ENCODE measurements at regions not wholly inside any gene's neighbourhood (a gene's known extent, or its start where the extent isn't known, plus 50 kb on each side); places are given as distances from the start of the nearest gene placed in this dataset.
"Not testable (repeated sequence)": the region's sequence is repeated elsewhere in the genome, so short reads cannot be mapped to it uniquely, and the experiment has no call there.

- no peak for DNase-seq
- intact Hi-C loops (cut with DNase I), result no loop called here
These were observed 429.7 kb upstream of the SPHKAP start for GRCh38 chr2:228611171-228611570.

DNA sequence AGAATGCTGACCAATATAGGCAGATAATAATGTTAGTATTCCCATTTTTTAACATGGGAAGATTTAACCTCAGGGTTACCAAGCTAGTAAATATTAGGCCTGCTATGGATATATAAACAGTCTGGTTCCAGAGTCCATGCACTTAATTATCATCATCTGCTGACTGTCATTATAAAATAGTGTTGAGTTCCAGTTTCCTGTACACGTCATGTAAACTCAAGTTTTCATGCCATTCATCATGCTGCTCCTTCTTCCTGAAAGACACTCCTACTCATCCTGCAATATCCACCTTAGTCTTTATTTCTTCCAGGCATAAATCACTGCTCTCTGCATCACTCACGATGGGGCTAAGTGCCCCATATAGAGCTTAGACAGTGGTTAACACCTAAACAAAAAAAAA, 420.8 kb upstream of the SPHKAP start:
- intact Hi-C loops (cut with DNase I), result no loop called here
- DNase-seq, result no peak

DNA sequence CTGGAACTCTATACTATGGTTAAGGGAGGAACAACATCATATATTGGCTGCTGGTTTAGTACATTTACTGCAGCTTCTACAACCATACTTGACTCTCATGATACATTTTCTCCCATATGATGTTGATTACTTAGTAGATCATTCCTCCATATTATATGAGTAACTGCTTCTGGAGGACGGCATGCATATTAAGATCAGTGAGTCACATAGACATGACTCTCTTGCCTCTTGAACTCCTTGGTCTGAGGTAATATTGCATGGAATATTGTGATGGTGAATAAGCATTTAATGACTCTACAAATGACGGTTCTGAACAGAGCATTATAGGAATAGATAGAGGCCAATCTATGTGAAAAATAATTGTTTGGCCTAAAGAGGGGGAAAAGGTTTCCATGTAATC, 418.8 kb upstream of the SPHKAP start:
- intact Hi-C loops (cut with DNase I), result no loop called here
- DNase-seq, result no peak

DNA sequence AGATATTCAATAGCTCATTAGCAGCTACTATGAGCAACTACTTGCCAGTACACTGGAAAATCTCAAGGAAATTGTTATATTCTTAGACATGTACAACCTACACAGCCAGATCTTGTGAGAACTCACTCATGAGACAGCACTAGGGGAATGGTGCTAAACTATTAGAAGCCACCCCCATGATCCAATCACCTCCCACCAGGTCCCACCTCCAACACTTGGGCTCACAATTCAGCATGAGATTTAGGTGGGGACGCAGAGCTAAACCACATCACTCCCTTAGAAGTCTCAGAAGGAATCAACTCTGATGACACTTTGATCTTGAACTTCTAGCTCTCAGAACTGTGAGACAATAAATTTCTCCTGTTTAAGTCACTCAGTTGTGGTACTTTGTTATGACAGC, 418.3 kb upstream of the SPHKAP start:
- DNase-seq, result no peak
- intact Hi-C loops (cut with DNase I), result no loop called here

- DNase-seq, result no peak
- intact Hi-C loops (cut with DNase I), result no loop called here
These were observed 417.8 kb upstream of the SPHKAP start for GRCh38 chr2:228599297-228599696.

GRCh38 chr2:228597032-228597431, 415.5 kb upstream of the SPHKAP start:
- DNase-seq, result no peak
- intact Hi-C loops (cut with DNase I), result no loop called here

GRCh38 chr2:228594012-228594411, 412.5 kb upstream of the SPHKAP start:
- DNase-seq, result no peak
- intact Hi-C loops (cut with DNase I), result no loop called here

DNA sequence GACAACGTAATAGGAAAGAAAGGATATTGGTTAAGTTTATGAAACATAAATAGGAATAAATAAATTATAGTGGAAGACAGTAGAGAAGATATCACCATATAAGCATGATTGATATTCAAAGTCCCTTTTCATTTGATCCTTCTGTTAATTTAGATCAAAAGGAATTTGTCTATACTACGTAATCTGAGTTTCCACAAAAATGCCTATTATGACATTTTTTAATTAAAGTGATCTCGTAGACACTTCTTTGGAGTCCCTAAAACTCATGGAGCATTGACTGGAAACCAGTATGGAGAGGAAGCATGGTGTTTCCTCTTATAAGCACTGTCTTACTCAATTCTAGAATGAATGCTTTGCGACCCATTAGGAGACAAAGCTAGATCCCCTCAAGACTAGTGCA, 411.4 kb upstream of the SPHKAP start:
- intact Hi-C loops (cut with DNase I), result no loop called here
- DNase-seq, result no peak

GRCh38 chr2:228590681-228591080, 409.2 kb upstream of the SPHKAP start:
- intact Hi-C loops (cut with DNase I), result no loop called here
- no peak for DNase-seq

- no peak for DNase-seq
- intact Hi-C loops (cut with DNase I), result no loop called here
These were observed 407.6 kb upstream of the SPHKAP start for GRCh38 chr2:228589115-228589514.

GRCh38 chr2:228581731-228582130, 400.2 kb upstream of the SPHKAP start:
- no peak for DNase-seq
- intact Hi-C loops (cut with DNase I), result no loop called here

- intact Hi-C loops (cut with DNase I), result no loop called here
- no peak for DNase-seq
These were observed 394.4 kb upstream of the SPHKAP start for GRCh38 chr2:228575897-228576296.

GRCh38 chr2:228568275-228568674, 386.8 kb upstream of the SPHKAP start:
- intact Hi-C loops (cut with DNase I), result not testable (repeated sequence)

GRCh38 chr2:228561816-228562215, 380.3 kb upstream of the SPHKAP start:
- DNase-seq, result no peak
- intact Hi-C loops (cut with DNase I), result no loop called here

More at GRCh38 chr2:228568275-228568674, 386.8 kb upstream of the SPHKAP start:
- DNase-seq, result not testable (repeated sequence)

DNA sequence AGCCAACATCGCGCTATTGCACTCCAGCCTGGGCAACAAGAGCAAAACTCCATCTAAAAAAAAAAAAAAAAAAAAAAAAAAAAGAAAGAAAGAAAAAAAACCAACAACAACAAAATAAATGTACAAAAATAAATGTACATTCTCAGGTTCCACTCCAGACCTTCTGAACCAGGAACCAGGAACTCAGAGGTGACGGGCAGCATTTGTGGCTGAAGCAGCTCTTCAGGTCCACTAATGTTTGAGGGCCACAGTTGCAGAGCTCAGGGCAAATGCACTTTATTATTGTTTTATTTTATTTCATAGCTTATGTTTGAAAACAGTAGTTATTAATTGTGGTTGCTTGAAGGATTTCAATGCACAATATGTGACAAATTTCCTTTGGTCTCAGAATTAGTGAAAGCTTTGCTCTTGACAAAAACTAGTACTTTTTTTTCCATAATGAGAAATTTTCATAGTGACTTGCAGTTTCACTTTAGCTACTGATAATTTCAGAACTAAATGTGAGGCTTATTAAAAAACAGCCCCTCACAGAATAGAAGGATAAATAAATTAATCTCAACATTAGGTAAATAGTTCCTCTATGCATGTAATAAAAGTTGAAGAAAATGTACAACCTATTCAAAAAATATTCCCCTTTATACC, 378.4 kb upstream of the SPHKAP start:
- intact Hi-C loops (cut with DNase I), result no loop called here

DNA sequence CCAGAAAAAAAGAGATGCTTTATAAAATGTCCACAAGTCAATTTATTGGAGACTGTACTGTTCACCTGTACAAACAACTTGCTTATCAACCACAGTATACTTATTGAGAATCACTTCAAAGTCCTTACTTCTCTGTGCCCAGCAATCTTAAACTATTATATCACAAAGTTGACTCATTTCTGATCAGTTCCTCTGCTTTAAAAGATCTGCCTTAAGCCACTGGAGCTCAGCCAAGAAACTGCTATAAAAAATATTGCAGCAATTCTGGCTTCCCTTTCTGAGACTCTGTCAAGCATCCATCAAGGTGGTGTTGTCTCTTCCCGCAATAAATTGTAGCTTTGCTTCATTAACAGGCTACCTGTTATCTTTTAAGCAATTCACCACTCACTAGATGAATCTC, 375.2 kb upstream of the SPHKAP start:
- intact Hi-C loops (cut with DNase I), result no loop called here
- no peak for DNase-seq

More for the DNA sequence above, 378.4 kb upstream of the SPHKAP start:
- DNase-seq, result no peak

GRCh38 chr2:228549441-228550007, 368.0 kb upstream of the SPHKAP start:
- intact Hi-C loops (cut with DNase I), result no loop called here
- no peak for DNase-seq

GRCh38 chr2:228548230-228548629, 366.7 kb upstream of the SPHKAP start:
- DNase-seq, result no peak
- intact Hi-C loops (cut with DNase I), result no loop called here

- intact Hi-C loops (cut with DNase I), result no loop called here
- DNase-seq, result no peak
These were observed 364.3 kb upstream of the SPHKAP start for GRCh38 chr2:228545748-228546145.

GRCh38 chr2:228545041-228545747, 363.7 kb upstream of the SPHKAP start:
- DNase-seq, result no peak
- intact Hi-C loops (cut with DNase I), result no loop called here

- DNase-seq, result no peak
- intact Hi-C loops (cut with DNase I), result no loop called here
These were observed 361.6 kb upstream of the SPHKAP start for GRCh38 chr2:228543117-228543516.

DNA sequence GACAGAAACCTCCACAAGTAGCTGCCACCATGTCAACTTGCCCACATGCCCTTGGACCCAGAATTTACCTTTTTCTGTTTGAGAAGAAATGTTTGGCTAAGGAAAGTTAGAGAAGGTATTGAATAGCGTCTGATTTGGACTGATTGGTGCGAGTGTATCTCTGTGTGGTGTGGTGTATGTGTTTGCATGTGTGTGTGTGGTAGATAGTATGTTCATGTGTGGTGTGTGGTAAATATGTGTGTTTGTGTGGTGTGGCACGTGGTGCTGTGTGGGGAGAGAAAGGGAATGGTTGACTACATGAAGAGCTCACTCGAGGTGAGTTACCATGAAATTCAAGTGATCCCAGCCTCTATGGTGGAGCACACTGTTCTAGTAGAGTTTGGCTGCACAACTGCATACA, 360.8 kb upstream of the SPHKAP start:
- intact Hi-C loops (cut with DNase I), result no loop called here

More for the DNA sequence above, 360.8 kb upstream of the SPHKAP start:
- DNase-seq, result no peak

All from posterior cingulate gyrus (tissue), 11 donors.